Neutrophil (primary cell): ENCODE measurements at regions not wholly inside any gene's neighbourhood (a gene's known extent, or its start where the extent isn't known, plus 50 kb on each side); places are given as distances from the start of the nearest gene placed in this dataset.

ENCODE experiments used
- H3K27ac ChIP-seq: fragments of 200-600 bp; sonication (generic); 2 replicates; pipeline ENCODE4 v1.5.1; 2016; ENCODE audit warnings: mild to moderate bottlenecking, moderate library complexity
- H3K27me3 ChIP-seq: fragments of 200-600 bp; sonication (generic); 2 replicates; pipeline ENCODE4 v1.6.0; 2016; ENCODE audit warnings: mild to moderate bottlenecking
- H3K36me3 ChIP-seq: fragments of 200-600 bp; sonication (generic); 2 replicates; pipeline ENCODE4 v1.5.1; 2017
- H3K4me1 ChIP-seq, 2 experiments: fragments of 200-600 bp in 1 of 2; sonication (generic) in 1 of 2; 1 replicate in 1 of 2; 2 replicates in 1 of 2; pipeline versions ENCODE4 v1.5.1 to v1.6.1; 2013 to 2016; ENCODE audit warnings: low read depth in 1 of 2, low read length in 1 of 2, mild to moderate bottlenecking in 1 of 2, moderate library complexity in 1 of 2; ENCODE audit not compliant: control insufficient read depth in 1 of 2, insufficient read depth in 1 of 2
- H3K4me3 ChIP-seq, 2 experiments: fragments of 200-600 bp in 1 of 2; sonication (generic) in 1 of 2; 1 replicate in 1 of 2; 2 replicates in 1 of 2; pipeline ENCODE4 v1.5.1; 2013 to 2016; ENCODE audit warnings: low read depth in 1 of 2, low read length in 1 of 2, mild to moderate bottlenecking in 1 of 2, moderate library complexity in 1 of 2
- H3K9me3 ChIP-seq: fragments of 200-600 bp; sonication (generic); 2 replicates; pipeline ENCODE4 v1.5.1; 2016
- CTCF ChIP-seq: fragments of 200-600 bp; sonication (generic); IDR thresholded peaks from 2 replicates; pipeline ENCODE4 v1.5.1; 2016; ENCODE audit warnings: antibody characterized with exemption

GRCh38 chr22:49413551-49413950 lies 414.1 kb downstream of the BRD1 start:
- Histone ChIP-seq H3K9me3 (no peaks in the 10 kb centered on the region), H3K27ac (no peak overlapping the region), H3K27me3 (no peaks in the 10 kb centered on the region), H3K4me1 (no peaks in the 10 kb centered on the region), H3K36me3 (no peaks in the 10 kb centered on the region), H3K4me3 (no peak overlapping the region)
- no peak for TF ChIP-seq CTCF

- H3K36me3 ChIP-seq: no peaks in the 10 kb centered on the region
- TF ChIP-seq CTCF: no peak
Observed at GRCh38 chr22:49413146-49413545, 414.5 kb downstream of the BRD1 start.

GRCh38 chr22:49412236-49412635 lies 415.4 kb downstream of the BRD1 start:
- H3K9me3 ChIP-seq: no peaks in the 10 kb centered on the region

More at GRCh38 chr22:49413146-49413545, 414.5 kb downstream of the BRD1 start:
- no peak overlapping the region for H3K4me3 ChIP-seq
- H3K27me3 ChIP-seq: no peaks in the 10 kb centered on the region
- H3K9me3 ChIP-seq: no peaks in the 10 kb centered on the region
- H3K4me1 ChIP-seq: no peaks in the 10 kb centered on the region
- H3K27ac ChIP-seq: no peak overlapping the region

GRCh38 chr22:49411236-49411635 lies 416.4 kb downstream of the BRD1 start:
- no peaks in the 10 kb centered on the region for H3K36me3 ChIP-seq
- H3K4me1 ChIP-seq: no peaks in the 10 kb centered on the region
- H3K27ac ChIP-seq: no peak overlapping the region
- H3K27me3 ChIP-seq: no peaks in the 10 kb centered on the region
- no peak for TF ChIP-seq CTCF
- no peak overlapping the region for H3K4me3 ChIP-seq
- H3K9me3 ChIP-seq: no peaks in the 10 kb centered on the region

More at GRCh38 chr22:49412236-49412635, 415.4 kb downstream of the BRD1 start:
- Histone ChIP-seq H3K36me3 (no peaks in the 10 kb centered on the region), H3K27ac (no peak overlapping the region), H3K27me3 (no peaks in the 10 kb centered on the region), H3K4me1 (no peaks in the 10 kb centered on the region), H3K4me3 (no peak overlapping the region)
- TF ChIP-seq CTCF: no peak

GRCh38 chr22:49408102-49408836 lies 419.4 kb downstream of the BRD1 start:
- no peak overlapping the region for H3K27ac ChIP-seq
- no peak overlapping the region for H3K4me3 ChIP-seq
- no peak for TF ChIP-seq CTCF
- H3K36me3 ChIP-seq: no peaks in the 10 kb centered on the region
- no peaks in the 10 kb centered on the region for H3K4me1 ChIP-seq
- no peaks in the 10 kb centered on the region for H3K9me3 ChIP-seq
- peaks cover 10% of the 10 kb centered on the region for H3K27me3 ChIP-seq
